ENCODE measurements at regions not wholly inside any gene's neighbourhood (a gene's known extent, or its start where the extent isn't known, plus 50 kb on each side); places are given as distances from the start of the nearest gene placed in this dataset.

DNA sequence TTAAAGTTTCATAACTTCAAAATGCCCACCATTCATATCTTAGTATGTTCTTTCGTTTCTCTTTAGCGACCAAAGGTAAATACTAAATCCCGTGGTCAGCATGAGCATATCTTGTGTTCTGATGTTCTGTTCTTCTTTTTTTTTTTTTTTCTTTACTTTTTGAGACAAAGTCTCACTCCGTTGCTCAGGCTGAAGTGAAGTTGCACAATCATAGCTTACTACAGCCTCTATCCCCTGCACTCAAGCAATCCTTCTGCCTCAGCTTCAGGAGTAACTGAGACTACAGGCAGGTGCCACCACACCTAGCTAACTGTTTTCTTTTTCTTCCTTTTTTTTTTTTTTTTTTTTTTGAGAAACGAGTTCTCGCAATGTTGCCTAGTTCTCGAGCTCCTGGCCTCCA is 60.9 kb upstream of the ATP12A start:
- TF ChIP-seq, protein P1, sequence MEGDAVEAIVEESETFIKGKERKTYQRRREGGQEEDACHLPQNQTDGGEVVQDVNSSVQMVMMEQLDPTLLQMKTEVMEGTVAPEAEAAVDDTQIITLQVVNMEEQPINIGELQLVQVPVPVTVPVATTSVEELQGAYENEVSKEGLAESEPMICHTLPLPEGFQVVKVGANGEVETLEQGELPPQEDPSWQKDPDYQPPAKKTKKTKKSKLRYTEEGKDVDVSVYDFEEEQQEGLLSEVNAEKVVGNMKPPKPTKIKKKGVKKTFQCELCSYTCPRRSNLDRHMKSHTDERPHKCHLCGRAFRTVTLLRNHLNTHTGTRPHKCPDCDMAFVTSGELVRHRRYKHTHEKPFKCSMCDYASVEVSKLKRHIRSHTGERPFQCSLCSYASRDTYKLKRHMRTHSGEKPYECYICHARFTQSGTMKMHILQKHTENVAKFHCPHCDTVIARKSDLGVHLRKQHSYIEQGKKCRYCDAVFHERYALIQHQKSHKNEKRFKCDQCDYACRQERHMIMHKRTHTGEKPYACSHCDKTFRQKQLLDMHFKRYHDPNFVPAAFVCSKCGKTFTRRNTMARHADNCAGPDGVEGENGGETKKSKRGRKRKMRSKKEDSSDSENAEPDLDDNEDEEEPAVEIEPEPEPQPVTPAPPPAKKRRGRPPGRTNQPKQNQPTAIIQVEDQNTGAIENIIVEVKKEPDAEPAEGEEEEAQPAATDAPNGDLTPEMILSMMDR (IDR thresholded peaks at IDR 0.05), result no peak
- TF ChIP-seq EP300 (IDR thresholded peaks at IDR 0.05), result no peak
- no peak for TF ChIP-seq POLR2A (IDR thresholded peaks at IDR 0.05)
